Uterus (tissue), 2 donors: ENCODE measurements at regions not wholly inside any gene's neighbourhood (a gene's known extent, or its start where the extent isn't known, plus 50 kb on each side); places are given as distances from the start of the nearest gene placed in this dataset.

Source experiments
- POLR2A ChIP-seq, 2 donors: fragments of 450-650 bp; IDR thresholded peaks; one replicate each; pipeline ENCODE4 v1.6.1; 2016; ENCODE audit warnings: antibody characterized with exemption in 2 of 2, mild to moderate bottlenecking in 1 of 2, moderate library complexity in 1 of 2
- TF ChIP-seq, protein P1 (sequence below), 4 experiments: fragments of 200-600 bp in 2 of 4; fragments of 450-650 bp in 2 of 4; sonication (generic) in 2 of 4; IDR thresholded peaks; one replicate each; pipeline ENCODE4 v1.5.1; 2016 to 2019; ENCODE audit warnings: antibody characterized with exemption in 4 of 4, mild to moderate bottlenecking in 2 of 4, moderate library complexity in 1 of 4

DNA sequence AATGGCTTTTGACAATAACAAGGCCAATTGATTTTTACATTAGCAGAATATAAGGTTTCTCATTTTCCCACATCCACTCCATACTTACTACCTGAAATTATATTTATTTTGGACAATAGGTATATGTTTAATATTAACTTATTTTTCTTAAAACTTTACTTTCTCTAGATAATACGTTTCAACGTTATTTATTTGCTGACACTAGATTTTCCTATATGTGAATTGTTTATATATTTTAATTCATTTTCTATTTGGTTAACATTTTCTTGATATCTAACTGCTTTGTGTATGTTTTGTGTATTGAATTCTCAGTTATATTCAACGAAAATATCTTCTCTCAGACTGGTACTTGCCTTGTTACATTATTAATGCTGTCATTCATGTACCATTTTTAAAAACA lies 199.9 kb upstream of the TMEFF2 start:
- TF ChIP-seq, protein P1, sequence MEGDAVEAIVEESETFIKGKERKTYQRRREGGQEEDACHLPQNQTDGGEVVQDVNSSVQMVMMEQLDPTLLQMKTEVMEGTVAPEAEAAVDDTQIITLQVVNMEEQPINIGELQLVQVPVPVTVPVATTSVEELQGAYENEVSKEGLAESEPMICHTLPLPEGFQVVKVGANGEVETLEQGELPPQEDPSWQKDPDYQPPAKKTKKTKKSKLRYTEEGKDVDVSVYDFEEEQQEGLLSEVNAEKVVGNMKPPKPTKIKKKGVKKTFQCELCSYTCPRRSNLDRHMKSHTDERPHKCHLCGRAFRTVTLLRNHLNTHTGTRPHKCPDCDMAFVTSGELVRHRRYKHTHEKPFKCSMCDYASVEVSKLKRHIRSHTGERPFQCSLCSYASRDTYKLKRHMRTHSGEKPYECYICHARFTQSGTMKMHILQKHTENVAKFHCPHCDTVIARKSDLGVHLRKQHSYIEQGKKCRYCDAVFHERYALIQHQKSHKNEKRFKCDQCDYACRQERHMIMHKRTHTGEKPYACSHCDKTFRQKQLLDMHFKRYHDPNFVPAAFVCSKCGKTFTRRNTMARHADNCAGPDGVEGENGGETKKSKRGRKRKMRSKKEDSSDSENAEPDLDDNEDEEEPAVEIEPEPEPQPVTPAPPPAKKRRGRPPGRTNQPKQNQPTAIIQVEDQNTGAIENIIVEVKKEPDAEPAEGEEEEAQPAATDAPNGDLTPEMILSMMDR (IDR thresholded peaks at IDR 0.05), result no peak
- no peak for TF ChIP-seq POLR2A (IDR thresholded peaks at IDR 0.05)
